CD4-positive, CD25-positive, alpha-beta regulatory T cell (primary cell): ENCODE measurements at regions not wholly inside any gene's neighbourhood (a gene's known extent, or its start where the extent isn't known, plus 50 kb on each side); places are given as distances from the start of the nearest gene placed in this dataset.

ENCODE experiments used
- ATAC-seq, 2 donors: fragments of 150-1000 bp; cut with Tn5 transposase; one replicate each; pipeline ENCODE4 v1.10.0; 2021; ENCODE audit warnings: low read depth in 2 of 2, moderate number of reproducible peaks in 2 of 2, moderate library complexity in 1 of 2
- DNase-seq, 3 donors: peaks; one replicate each; pipeline versions ENCODE4 v3.0.0 to v3.0.0-alpha.2; 2012 to 2022; ENCODE audit warnings: mixed read lengths in 1 of 3
- H3K27ac ChIP-seq: one replicate; pipeline ENCODE4 v1.7.0; 2013; ENCODE audit warnings: mild to moderate bottlenecking, low read length; ENCODE audit not compliant: insufficient read depth, poor library complexity, severe bottlenecking
- H3K27me3 ChIP-seq: one replicate; pipeline ENCODE4 v1.7.0; 2013; ENCODE audit warnings: low read length; ENCODE audit not compliant: control insufficient read depth, insufficient read depth
- H3K36me3 ChIP-seq: one replicate; pipeline ENCODE4 v1.7.0; 2013; ENCODE audit warnings: mild to moderate bottlenecking, low read length, moderate library complexity; ENCODE audit not compliant: control insufficient read depth, insufficient read depth
- H3K4me1 ChIP-seq: 2 replicates; pipeline ENCODE4 v1.7.0; 2013; ENCODE audit warnings: mild to moderate bottlenecking, low read length; ENCODE audit not compliant: insufficient read depth, control insufficient read depth, poor library complexity, severe bottlenecking
- H3K4me3 ChIP-seq: one replicate; pipeline ENCODE4 v1.7.0; 2013; ENCODE audit warnings: low read depth, mild to moderate bottlenecking, low read length, moderate library complexity
- H3K9me3 ChIP-seq, 2 experiments: 1 replicate in 1 of 2; 2 replicates in 1 of 2; pipeline ENCODE4 v1.7.0; 2013; ENCODE audit warnings: low read length in 2 of 2, mild to moderate bottlenecking in 1 of 2, moderate library complexity in 1 of 2; ENCODE audit not compliant: control insufficient read depth in 2 of 2
- H3K27ac Mint-ChIP-seq, 3 donors: one replicate each; pipeline ENCODE4 v1.8.0; 2020 to 2022; ENCODE audit warnings: mild to moderate bottlenecking in 3 of 3, mixed read lengths in 3 of 3, moderate library complexity in 2 of 3
- H3K27me3 Mint-ChIP-seq: one replicate; pipeline ENCODE4 v1.8.0; 2022; ENCODE audit warnings: mild to moderate bottlenecking, mixed read lengths
- H3K36me3 Mint-ChIP-seq: one replicate; pipeline ENCODE4 v1.8.0; 2020; ENCODE audit warnings: mixed read lengths
- H3K4me1 Mint-ChIP-seq, 4 donors: one replicate each; pipeline ENCODE4 v1.8.0; 2020 to 2022; ENCODE audit warnings: mixed read lengths in 4 of 4, mild to moderate bottlenecking in 1 of 4
- H3K4me3 Mint-ChIP-seq, 4 donors: one replicate each; pipeline ENCODE4 v1.8.0; 2020 to 2022; ENCODE audit warnings: mild to moderate bottlenecking in 4 of 4, mixed read lengths in 4 of 4, moderate library complexity in 3 of 4
- H3K9me3 Mint-ChIP-seq, 7 donors: one replicate each; pipeline ENCODE4 v1.8.0; 2020 to 2022; ENCODE audit warnings: mixed read lengths in 7 of 7, mild to moderate bottlenecking in 3 of 7, moderate library complexity in 2 of 7

DNA sequence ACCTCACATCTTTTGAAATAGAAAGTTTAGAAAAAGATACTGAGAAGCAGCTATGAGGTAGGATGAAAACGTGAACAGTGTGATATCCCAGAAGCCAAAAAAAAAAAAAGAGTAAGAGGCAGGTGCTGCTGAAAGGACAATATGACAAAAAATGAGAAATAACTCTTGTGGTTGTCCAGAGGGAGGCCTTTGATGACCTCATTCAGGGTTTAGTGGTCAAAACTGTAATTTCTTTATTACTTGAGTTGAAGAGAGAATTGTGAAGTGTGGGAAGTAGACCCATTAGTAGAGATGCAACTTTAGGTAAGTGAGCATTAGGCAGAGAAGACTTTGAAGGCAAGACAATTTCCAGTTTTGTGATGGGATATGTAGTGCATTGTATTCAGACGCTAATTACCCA is 1306.3 kb upstream of the ACO1 start:
- H3K27ac ChIP-seq = no peak overlapping the region
- no peaks in the 10 kb centered on the region for H3K9me3 Mint-ChIP-seq
- H3K27me3 ChIP-seq = no peaks in the 10 kb centered on the region
- no peak for ATAC-seq
- H3K4me3 Mint-ChIP-seq = no peak overlapping the region
- no peaks in the 10 kb centered on the region for H3K9me3 ChIP-seq
- no peaks in the 10 kb centered on the region for H3K36me3 ChIP-seq
- H3K4me1 ChIP-seq = no peaks in the 10 kb centered on the region
- no peaks in the 10 kb centered on the region for H3K36me3 Mint-ChIP-seq
- no peak for DNase-seq
- no peak overlapping the region for H3K27ac Mint-ChIP-seq
- H3K27me3 Mint-ChIP-seq = no peaks in the 10 kb centered on the region
- no peaks in the 10 kb centered on the region for H3K4me1 Mint-ChIP-seq
- no peak overlapping the region for H3K4me3 ChIP-seq

DNA sequence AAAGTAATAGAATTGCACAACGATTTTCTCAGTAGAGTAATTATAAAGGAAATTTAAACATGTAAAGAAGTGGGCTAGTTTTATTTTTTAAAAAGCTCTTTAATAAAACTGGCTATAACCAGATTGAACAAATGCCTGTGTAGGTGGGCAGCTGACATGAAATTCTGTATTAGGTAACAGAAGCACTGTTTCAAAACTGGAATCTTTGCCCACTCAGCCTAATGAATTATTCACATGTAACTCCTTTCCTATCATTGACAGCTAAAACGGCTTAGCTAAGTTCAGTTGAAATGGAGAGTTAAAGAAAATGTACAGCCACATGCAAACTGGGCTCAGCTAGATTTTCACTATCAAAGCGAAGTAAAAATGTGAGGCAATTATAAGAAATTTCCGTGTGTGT is 1300.1 kb upstream of the ACO1 start:
- no peaks in the 10 kb centered on the region for H3K9me3 ChIP-seq
- H3K36me3 ChIP-seq = no peaks in the 10 kb centered on the region
- no peaks in the 10 kb centered on the region for H3K36me3 Mint-ChIP-seq
- no peak overlapping the region for H3K27ac Mint-ChIP-seq
- DNase-seq = no peak
- no peak for ATAC-seq
- H3K9me3 Mint-ChIP-seq = no peaks in the 10 kb centered on the region
- H3K4me1 Mint-ChIP-seq = no peaks in the 10 kb centered on the region
- H3K4me3 Mint-ChIP-seq = no peak overlapping the region
- H3K4me3 ChIP-seq = no peak overlapping the region
- no peaks in the 10 kb centered on the region for H3K27me3 Mint-ChIP-seq
- H3K27me3 ChIP-seq = no peaks in the 10 kb centered on the region
- no peak overlapping the region for H3K27ac ChIP-seq
- no peaks in the 10 kb centered on the region for H3K4me1 ChIP-seq

DNA sequence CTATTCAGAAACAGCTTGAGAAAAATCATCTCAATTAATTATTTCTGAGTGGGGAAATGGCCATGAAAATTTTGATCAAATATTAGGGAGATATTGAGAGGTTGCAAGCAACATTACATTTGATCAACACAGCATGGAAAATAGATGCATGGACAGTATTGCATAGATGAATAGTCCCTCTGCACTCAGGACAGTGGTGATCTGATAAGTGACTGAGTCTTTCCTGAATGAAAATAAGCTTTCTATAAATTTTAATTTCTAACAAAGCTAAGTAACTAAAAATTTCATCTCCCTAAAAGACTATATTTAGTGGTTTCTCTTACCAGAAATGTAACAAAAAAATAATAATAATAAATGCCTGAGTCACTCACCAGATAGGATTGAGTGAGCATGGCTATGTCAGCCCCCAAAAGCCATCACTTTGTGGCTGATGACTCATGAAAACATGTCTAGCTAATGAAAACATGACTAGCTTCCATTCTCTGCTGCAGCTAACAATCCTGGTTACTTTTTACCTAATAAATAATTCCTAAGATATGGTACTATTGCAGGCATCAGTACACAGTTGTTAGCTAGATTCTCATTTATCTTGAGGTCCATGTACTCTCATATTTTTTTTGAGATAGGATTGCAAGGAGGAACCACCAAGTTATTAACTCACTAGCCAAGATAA is 1294.8 kb upstream of the ACO1 start:
- Histone ChIP-seq H3K4me1 (no peaks in the 10 kb centered on the region), H3K27me3 (no peaks in the 10 kb centered on the region), H3K4me3 (no peak overlapping the region), H3K27ac (no peak overlapping the region), H3K9me3 (no peaks in the 10 kb centered on the region), H3K36me3 (no peaks in the 10 kb centered on the region)
- ATAC-seq (no peak), DNase-seq (no peak)
- Mint-ChIP-seq H3K27me3 (no peaks in the 10 kb centered on the region), H3K36me3 (no peaks in the 10 kb centered on the region), H3K9me3 (no peaks in the 10 kb centered on the region), H3K4me1 (no peaks in the 10 kb centered on the region), H3K4me3 (no peak overlapping the region), H3K27ac (no peak overlapping the region)

DNA sequence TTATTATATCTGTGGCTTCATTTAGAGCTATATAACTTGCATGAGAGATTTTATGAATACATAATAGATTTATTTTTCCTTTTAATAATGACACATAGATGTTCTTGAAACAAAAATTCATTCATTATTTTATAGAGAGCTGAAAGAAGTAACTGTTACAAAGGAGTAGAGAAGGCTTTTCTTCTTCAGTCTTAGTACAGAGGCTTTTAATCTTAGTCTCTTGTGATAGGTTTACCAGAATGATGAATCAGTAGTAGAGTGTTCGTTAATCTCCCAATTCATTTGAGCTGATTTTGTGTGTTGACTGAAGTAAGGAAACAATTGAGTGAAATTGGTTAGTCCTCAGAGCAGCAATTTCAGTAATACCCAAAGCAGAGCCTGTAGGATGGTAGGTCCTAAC is 1284.1 kb upstream of the ACO1 start:
- no peaks in the 10 kb centered on the region for H3K36me3 ChIP-seq
- H3K27me3 ChIP-seq = no peaks in the 10 kb centered on the region
- Mint-ChIP-seq H3K4me1 (peaks cover 0 to 2% (median 0%) of the 10 kb centered on the region in 4 donors), H3K36me3 (no peaks in the 10 kb centered on the region), H3K27ac (no peak overlapping the region), H3K9me3 (peaks cover 0 to 4% (median 0%) of the 10 kb centered on the region in 7 donors), H3K4me3 (no peak overlapping the region), H3K27me3 (no peaks in the 10 kb centered on the region)
- H3K4me3 ChIP-seq = no peak overlapping the region
- H3K4me1 ChIP-seq = no peaks in the 10 kb centered on the region
- no peak for ATAC-seq
- DNase-seq = no peak
- H3K27ac ChIP-seq = no peak overlapping the region
- H3K9me3 ChIP-seq = no peaks in the 10 kb centered on the region

DNA sequence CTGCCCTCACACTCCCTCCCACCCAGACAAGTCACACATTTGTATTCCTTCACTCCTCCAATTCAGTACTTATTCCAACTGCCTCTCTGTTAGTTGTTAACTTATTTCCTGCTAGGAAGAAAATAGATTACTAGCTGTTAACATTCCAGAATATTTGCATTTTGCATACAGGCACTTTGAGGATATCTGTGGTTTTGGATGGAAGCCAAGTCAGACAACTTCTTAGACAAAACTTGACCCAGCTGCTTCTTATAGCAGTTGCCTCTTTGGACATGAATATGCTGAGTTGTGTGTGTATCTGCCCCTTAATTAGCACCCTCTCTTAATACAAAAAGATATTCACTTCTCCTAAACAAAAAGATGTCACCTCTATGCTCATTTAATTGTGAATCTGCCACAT is 1280.6 kb upstream of the ACO1 start:
- H3K4me3 Mint-ChIP-seq = no peak overlapping the region
- no peak overlapping the region for H3K27ac ChIP-seq
- peaks cover 0 to 2% (median 0%) of the 10 kb centered on the region in 4 donors for H3K4me1 Mint-ChIP-seq
- H3K27me3 ChIP-seq = no peaks in the 10 kb centered on the region
- H3K27me3 Mint-ChIP-seq = no peaks in the 10 kb centered on the region
- peaks cover 0 to 4% (median 0%) of the 10 kb centered on the region in 7 donors for H3K9me3 Mint-ChIP-seq
- no peak for DNase-seq
- no peaks in the 10 kb centered on the region for H3K4me1 ChIP-seq
- H3K4me3 ChIP-seq = no peak overlapping the region
- H3K9me3 ChIP-seq = no peaks in the 10 kb centered on the region
- ATAC-seq = no peak
- H3K27ac Mint-ChIP-seq = no peak overlapping the region
- no peaks in the 10 kb centered on the region for H3K36me3 Mint-ChIP-seq
- H3K36me3 ChIP-seq = no peaks in the 10 kb centered on the region

DNA sequence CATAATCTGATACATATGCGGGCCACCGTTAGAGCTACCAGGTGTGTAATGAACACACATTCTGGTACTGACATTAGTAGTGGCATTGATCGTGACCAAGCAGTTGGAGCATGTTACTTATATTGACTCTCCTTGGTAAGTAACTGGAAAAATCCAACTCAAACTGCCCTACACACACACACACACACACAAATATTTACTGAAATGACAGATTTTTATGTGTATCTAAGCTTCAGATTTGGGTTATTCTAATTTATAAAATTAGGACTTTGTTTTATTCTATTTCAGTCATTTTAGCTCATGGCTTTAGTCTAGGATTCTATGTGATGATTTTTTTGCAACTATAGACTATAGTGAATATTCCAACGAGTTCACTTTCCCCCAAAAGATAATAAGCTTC is 1280.2 kb upstream of the ACO1 start:
- Mint-ChIP-seq H3K27me3 (no peaks in the 10 kb centered on the region), H3K4me1 (peaks cover 0 to 2% (median 0%) of the 10 kb centered on the region in 4 donors), H3K36me3 (no peaks in the 10 kb centered on the region), H3K9me3 (peaks cover 0 to 4% (median 0%) of the 10 kb centered on the region in 7 donors), H3K4me3 (no peak overlapping the region), H3K27ac (no peak overlapping the region)
- Histone ChIP-seq H3K36me3 (no peaks in the 10 kb centered on the region), H3K27me3 (no peaks in the 10 kb centered on the region), H3K9me3 (no peaks in the 10 kb centered on the region), H3K27ac (no peak overlapping the region), H3K4me3 (no peak overlapping the region), H3K4me1 (no peaks in the 10 kb centered on the region)
- DNase-seq (no peak), ATAC-seq (no peak)

DNA sequence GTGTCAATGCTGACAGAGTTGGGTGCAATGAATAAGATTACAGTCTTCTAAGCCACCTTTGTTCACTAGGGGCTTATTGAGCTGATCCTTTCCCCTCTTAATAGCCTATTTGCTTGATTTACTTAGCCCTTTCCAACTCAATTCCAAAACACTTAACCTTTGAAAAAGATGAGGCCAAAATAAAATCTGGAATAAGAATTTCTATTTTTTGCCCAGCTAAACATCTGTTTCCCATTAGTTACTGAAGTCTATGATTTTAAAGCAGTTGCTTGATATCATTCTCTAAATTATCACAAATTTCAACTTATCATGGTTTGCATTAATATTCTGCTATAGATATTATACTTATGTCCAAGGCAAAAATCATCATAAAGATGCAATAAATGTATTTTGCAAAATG is 1272.0 kb upstream of the ACO1 start:
- ATAC-seq = no peak
- H3K27me3 ChIP-seq = peaks cover 4% of the 10 kb centered on the region
- Mint-ChIP-seq H3K4me1 (no peaks in the 10 kb centered on the region), H3K27me3 (peaks cover 4% of the 10 kb centered on the region), H3K36me3 (no peaks in the 10 kb centered on the region), H3K4me3 (no peak overlapping the region), H3K27ac (no peak overlapping the region), H3K9me3 (no peaks in the 10 kb centered on the region)
- H3K9me3 ChIP-seq = no peaks in the 10 kb centered on the region
- H3K27ac ChIP-seq = no peak overlapping the region
- no peak overlapping the region for H3K4me3 ChIP-seq
- H3K4me1 ChIP-seq = no peaks in the 10 kb centered on the region
- H3K36me3 ChIP-seq = no peaks in the 10 kb centered on the region
- no peak for DNase-seq

DNA sequence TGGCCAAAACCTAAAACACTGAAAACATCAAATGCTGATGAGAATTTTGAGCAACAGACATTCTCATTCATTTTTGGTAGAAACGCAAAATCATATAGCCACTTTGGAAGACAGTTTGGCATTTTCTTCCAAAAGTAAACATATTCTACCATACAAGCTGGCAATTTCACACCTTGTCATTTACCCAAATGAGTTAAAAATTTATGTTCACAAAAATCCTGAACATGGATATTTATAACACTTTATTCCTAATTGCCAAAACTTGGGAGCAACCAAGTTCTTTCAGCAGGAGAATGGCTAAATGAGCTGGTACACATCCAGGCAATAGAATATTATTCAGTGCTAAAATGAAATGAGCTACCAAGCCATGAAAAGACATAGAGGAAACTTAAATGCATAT is 1270.1 kb upstream of the ACO1 start:
- ATAC-seq (no peak), DNase-seq (no peak)
- no peak overlapping the region for H3K27ac ChIP-seq
- H3K27me3 ChIP-seq = peaks cover 4% of the 10 kb centered on the region
- Mint-ChIP-seq H3K9me3 (no peaks in the 10 kb centered on the region), H3K27me3 (peaks cover 4% of the 10 kb centered on the region), H3K4me1 (peaks cover 0 to 2% (median 0%) of the 10 kb centered on the region in 4 donors), H3K4me3 (no peak overlapping the region), H3K36me3 (no peaks in the 10 kb centered on the region), H3K27ac (no peak overlapping the region)
- no peaks in the 10 kb centered on the region for H3K36me3 ChIP-seq
- H3K4me1 ChIP-seq = no peaks in the 10 kb centered on the region
- H3K9me3 ChIP-seq = no peaks in the 10 kb centered on the region
- H3K4me3 ChIP-seq = no peak overlapping the region
